Gastroesophageal sphincter (tissue), 2 donors: ENCODE measurements at regions not wholly inside any gene's neighbourhood (a gene's known extent, or its start where the extent isn't known, plus 50 kb on each side); places are given as distances from the start of the nearest gene placed in this dataset.

Experiments used
- EP300 ChIP-seq: sonication (generic); formaldehyde crosslinking; IDR thresholded peaks from one replicate; pipeline ENCODE4 v1.6.1; 2017; ENCODE audit warnings: antibody characterized with exemption, mild to moderate bottlenecking
- POLR2A ChIP-seq, 2 donors: fragments of 450-650 bp; IDR thresholded peaks; one replicate each; pipeline ENCODE4 v1.6.1; 2017; ENCODE audit warnings: antibody characterized with exemption in 2 of 2, mild to moderate bottlenecking in 2 of 2, moderate library complexity in 1 of 2

DNA sequence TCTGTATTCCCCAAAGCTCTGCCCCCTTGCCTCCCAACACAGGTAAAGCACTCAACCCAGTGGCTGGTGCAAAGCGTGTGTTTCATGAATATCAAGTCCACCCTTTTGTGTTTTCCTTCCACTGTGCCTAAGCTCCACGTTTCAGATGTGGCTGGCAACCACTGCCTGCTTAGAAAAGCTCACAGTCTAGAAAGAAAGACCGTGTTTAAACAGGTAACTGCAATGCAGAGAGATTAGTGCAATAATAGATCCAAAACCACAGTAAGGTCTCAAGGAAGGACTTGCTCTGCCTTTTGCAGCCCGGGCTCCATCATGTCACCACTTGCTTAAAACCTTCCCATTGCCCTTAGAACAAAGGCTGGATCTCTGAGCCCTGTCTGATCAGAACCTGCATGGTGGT, 240.2 kb upstream of the C16orf82 start:
- TF ChIP-seq POLR2A (IDR thresholded peaks at IDR 0.05) (no peak), EP300 (no peak)
